K562 (cell line): ENCODE measurements at regions not wholly inside any gene's neighbourhood (a gene's known extent, or its start where the extent isn't known, plus 50 kb on each side); places are given as distances from the start of the nearest gene placed in this dataset.

Experiments
- AFF1 ChIP-seq, 2 experiments: fragments of 450-650 bp; IDR thresholded peaks; 2 replicates each; pipeline ENCODE4 v1.6.1; 2018; ENCODE audit warnings: mild to moderate bottlenecking in 2 of 2, low read depth in 1 of 2; ENCODE audit not compliant: partially characterized antibody in 2 of 2
- TF ChIP-seq, protein P1 (sequence below): fragments of 450-650 bp; IDR thresholded peaks from 2 replicates; pipeline ENCODE4 v1.6.1; 2016; ENCODE audit warnings: low read depth

GRCh38 chr19:20339444-20339843, 172.4 kb downstream of the ZNF486 start (continued):
- no peak for TF ChIP-seq AFF1 (IDR thresholded peaks at IDR 0.05; ENCODE audit: low read depth in 1 of 2, partially characterized antibody in 2 of 2)
- TF ChIP-seq, protein P1, sequence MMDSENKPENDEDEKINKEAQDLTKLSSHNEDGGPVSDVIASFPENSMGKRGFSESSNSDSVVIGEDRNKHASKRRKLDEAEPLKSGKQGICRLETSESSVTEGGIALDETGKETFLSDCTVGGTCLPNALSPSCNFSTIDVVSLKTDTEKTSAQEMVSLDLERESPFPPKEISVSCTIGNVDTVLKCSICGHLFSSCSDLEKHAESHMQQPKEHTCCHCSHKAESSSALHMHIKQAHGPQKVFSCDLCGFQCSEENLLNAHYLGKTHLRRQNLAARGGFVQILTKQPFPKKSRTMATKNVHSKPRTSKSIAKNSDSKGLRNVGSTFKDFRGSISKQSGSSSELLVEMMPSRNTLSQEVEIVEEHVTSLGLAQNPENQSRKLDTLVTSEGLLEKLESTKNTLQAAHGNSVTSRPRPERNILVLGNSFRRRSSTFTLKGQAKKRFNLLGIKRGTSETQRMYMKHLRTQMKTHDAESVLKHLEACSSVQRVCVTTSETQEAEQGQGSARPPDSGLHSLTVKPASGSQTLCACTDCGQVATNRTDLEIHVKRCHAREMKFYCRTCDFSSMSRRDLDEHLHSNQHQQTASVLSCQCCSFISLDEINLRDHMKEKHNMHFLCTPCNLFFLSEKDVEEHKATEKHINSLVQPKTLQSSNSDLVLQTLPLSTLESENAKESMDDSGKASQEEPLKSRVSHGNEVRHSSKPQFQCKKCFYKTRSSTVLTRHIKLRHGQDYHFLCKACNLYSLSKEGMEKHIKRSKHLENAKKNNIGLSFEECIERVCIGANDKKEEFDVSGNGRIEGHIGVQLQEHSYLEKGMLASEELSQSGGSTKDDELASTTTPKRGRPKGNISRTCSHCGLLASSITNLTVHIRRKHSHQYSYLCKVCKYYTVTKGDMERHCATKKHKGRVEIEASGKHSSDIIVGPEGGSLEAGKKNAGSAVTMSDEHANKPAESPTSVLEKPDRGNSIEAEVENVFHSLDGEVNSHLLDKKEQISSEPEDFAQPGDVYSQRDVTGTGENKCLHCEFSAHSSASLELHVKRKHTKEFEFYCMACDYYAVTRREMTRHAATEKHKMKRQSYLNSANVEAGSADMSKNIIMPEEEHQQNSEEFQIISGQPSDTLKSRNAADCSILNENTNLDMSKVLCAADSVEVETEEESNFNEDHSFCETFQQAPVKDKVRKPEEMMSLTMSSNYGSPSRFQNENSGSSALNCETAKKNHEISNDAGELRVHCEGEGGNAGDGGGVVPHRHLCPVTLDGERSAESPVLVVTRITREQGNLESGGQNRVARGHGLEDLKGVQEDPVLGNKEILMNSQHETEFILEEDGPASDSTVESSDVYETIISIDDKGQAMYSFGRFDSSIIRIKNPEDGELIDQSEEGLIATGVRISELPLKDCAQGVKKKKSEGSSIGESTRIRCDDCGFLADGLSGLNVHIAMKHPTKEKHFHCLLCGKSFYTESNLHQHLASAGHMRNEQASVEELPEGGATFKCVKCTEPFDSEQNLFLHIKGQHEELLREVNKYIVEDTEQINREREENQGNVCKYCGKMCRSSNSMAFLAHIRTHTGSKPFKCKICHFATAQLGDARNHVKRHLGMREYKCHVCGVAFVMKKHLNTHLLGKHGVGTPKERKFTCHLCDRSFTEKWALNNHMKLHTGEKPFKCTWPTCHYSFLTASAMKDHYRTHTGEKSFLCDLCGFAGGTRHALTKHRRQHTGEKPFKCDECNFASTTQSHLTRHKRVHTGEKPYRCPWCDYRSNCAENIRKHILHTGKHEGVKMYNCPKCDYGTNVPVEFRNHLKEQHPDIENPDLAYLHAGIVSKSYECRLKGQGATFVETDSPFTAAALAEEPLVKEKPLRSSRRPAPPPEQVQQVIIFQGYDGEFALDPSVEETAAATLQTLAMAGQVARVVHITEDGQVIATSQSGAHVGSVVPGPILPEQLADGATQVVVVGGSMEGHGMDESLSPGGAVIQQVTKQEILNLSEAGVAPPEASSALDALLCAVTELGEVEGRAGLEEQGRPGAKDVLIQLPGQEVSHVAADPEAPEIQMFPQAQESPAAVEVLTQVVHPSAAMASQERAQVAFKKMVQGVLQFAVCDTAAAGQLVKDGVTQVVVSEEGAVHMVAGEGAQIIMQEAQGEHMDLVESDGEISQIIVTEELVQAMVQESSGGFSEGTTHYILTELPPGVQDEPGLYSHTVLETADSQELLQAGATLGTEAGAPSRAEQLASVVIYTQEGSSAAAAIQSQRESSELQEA: no peak
